ENCODE measurements at regions not wholly inside any gene's neighbourhood (a gene's known extent, or its start where the extent isn't known, plus 50 kb on each side); places are given as distances from the start of the nearest gene placed in this dataset.

DNA sequence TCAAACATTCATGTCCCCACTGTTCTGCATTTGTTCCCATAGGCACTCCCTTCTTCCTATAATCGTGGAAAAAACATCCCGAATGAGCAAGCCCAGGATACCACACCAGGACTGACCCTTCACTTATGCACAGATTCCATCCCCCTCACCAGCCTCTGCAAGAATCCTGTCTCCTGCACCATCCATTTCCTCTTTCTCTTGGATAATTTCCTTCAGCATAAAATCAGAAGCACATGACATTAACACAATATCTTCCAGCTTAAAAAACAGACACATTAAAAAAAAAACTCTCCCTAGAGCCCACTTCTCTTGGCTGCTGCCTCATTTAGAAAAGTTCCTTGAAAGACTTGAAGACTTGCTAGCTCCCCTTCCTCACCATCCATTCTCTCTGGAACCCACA lies 120.9 kb upstream of the CPSF6 start:
- H3K4me2 ChIP-seq (ENCODE audit: low read length) = no peak overlapping the region
- no peaks in the 10 kb centered on the region for H4K20me1 ChIP-seq (ENCODE audit: insufficient read depth, low read length)
- peak overlapping the region; percentile 26 for H2AFZ ChIP-seq (ENCODE audit: low read depth, low read length)
- FAIRE-seq (no peak), DNase-seq (ENCODE audit: low read depth) (no peak)
- Mint-ChIP-seq H3K27me3 (ENCODE audit: low read depth, unreplicated experiment) (peaks cover 9% of the 10 kb centered on the region), H3K9me3 (ENCODE audit: unreplicated experiment) (peaks cover under 1% of the 10 kb centered on the region), H3K4me1 (ENCODE audit: low read depth, unreplicated experiment) (no peaks in the 10 kb centered on the region), H3K36me3 (ENCODE audit: low read depth, unreplicated experiment) (no peaks in the 10 kb centered on the region), H3K4me3 (ENCODE audit: unreplicated experiment) (no peak overlapping the region), H3K27ac (ENCODE audit: unreplicated experiment) (no peak overlapping the region)
- no peaks in the 10 kb centered on the region for H3K27me3 ChIP-seq (ENCODE audit: insufficient read depth, low read length)
- no peak overlapping the region for H3K9ac ChIP-seq (ENCODE audit: low read length)
- H3K4me1 ChIP-seq (ENCODE audit: insufficient read depth, low read length) = no peaks in the 10 kb centered on the region
- H3K79me2 ChIP-seq (ENCODE audit: insufficient read depth, low read length) = no peaks in the 10 kb centered on the region
- H3K9me3 ChIP-seq (ENCODE audit: insufficient read depth, low read depth, low read length) = no peaks in the 10 kb centered on the region
- H3K4me3 ChIP-seq (ENCODE audit: insufficient read depth, low read depth, low read length) = no peak overlapping the region
- TF ChIP-seq EZH2 (IDR thresholded peaks at IDR 0.05; ENCODE audit: insufficient read depth, low read length) = no peak
- TF ChIP-seq, protein P1, sequence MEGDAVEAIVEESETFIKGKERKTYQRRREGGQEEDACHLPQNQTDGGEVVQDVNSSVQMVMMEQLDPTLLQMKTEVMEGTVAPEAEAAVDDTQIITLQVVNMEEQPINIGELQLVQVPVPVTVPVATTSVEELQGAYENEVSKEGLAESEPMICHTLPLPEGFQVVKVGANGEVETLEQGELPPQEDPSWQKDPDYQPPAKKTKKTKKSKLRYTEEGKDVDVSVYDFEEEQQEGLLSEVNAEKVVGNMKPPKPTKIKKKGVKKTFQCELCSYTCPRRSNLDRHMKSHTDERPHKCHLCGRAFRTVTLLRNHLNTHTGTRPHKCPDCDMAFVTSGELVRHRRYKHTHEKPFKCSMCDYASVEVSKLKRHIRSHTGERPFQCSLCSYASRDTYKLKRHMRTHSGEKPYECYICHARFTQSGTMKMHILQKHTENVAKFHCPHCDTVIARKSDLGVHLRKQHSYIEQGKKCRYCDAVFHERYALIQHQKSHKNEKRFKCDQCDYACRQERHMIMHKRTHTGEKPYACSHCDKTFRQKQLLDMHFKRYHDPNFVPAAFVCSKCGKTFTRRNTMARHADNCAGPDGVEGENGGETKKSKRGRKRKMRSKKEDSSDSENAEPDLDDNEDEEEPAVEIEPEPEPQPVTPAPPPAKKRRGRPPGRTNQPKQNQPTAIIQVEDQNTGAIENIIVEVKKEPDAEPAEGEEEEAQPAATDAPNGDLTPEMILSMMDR (IDR thresholded peaks at IDR 0.05; ENCODE audit: insufficient read depth, low read depth, low read length) = no peak
- H3K36me3 ChIP-seq (ENCODE audit: insufficient read depth, low read length) = no peaks in the 10 kb centered on the region
- no peak overlapping the region for H3K27ac ChIP-seq (ENCODE audit: low read depth, low read length)

DNA sequence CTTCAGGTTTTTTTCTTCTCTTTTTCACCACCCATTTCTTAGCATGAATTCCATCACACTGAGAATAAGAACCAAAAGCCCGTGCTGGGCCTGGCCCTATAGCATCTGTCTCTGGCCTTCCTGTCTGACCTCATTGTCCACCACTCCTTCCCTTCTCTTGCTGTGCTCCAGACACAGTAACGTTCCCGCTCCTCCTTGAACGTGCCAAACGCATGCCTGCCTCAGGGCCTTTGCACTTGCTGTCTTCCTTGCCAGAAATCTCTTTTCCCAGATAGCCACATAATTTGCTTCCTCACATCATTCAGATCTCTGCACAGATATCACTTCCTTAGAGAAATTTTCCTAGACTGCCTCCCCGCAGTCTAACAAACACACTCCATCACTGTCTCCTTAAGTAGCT lies 119.6 kb upstream of the CPSF6 start:
- H3K27ac Mint-ChIP-seq (ENCODE audit: unreplicated experiment) = no peak overlapping the region
- peaks cover 17% of the 10 kb centered on the region for H3K27me3 Mint-ChIP-seq (ENCODE audit: low read depth, unreplicated experiment)

DNA sequence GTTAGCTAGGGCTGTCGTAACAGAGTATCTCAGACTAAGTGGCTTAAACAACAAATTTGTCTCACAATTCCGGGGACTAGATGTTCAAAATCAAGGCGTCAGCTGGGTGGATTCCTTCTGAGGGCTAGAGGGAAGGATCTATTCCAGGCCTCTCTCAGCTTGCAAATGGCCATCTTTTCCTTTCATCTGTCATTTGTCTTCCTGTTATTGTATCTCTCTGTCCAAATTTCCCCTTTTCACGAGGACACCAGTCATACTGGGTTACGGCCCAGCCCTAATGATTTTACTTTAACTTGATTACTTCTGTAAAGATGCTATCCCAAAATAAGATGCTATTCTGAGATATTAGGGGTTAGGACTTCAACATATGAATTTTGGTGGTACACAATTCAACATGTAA lies 119.0 kb upstream of the CPSF6 start:
- Mint-ChIP-seq H3K36me3 (ENCODE audit: low read depth, unreplicated experiment) (no peaks in the 10 kb centered on the region), H3K27ac (ENCODE audit: unreplicated experiment) (no peak overlapping the region), H3K27me3 (ENCODE audit: low read depth, unreplicated experiment) (peaks cover 23% of the 10 kb centered on the region), H3K4me3 (ENCODE audit: unreplicated experiment) (no peak overlapping the region), H3K4me1 (ENCODE audit: low read depth, unreplicated experiment) (no peaks in the 10 kb centered on the region), H3K9me3 (ENCODE audit: unreplicated experiment) (no peaks in the 10 kb centered on the region)
- Histone ChIP-seq H3K4me3 (ENCODE audit: insufficient read depth, low read depth, low read length) (no peak overlapping the region), H2AFZ (ENCODE audit: low read depth, low read length) (no peak overlapping the region), H4K20me1 (ENCODE audit: insufficient read depth, low read length) (no peaks in the 10 kb centered on the region), H3K27me3 (ENCODE audit: insufficient read depth, low read length) (no peaks in the 10 kb centered on the region), H3K9me3 (ENCODE audit: insufficient read depth, low read depth, low read length) (no peaks in the 10 kb centered on the region), H3K36me3 (ENCODE audit: insufficient read depth, low read length) (no peaks in the 10 kb centered on the region), H3K27ac (ENCODE audit: low read depth, low read length) (no peak overlapping the region), H3K9ac (ENCODE audit: low read length) (no peak overlapping the region), H3K4me2 (ENCODE audit: low read length) (no peak overlapping the region), H3K4me1 (ENCODE audit: insufficient read depth, low read length) (no peaks in the 10 kb centered on the region), H3K79me2 (ENCODE audit: insufficient read depth, low read length) (no peaks in the 10 kb centered on the region)
- TF ChIP-seq, protein P1 (IDR thresholded peaks at IDR 0.05; ENCODE audit: insufficient read depth, low read depth, low read length) = no peak
- no peak for TF ChIP-seq EZH2 (IDR thresholded peaks at IDR 0.05; ENCODE audit: insufficient read depth, low read length)
- DNase-seq (ENCODE audit: low read depth) = no peak
- no peak for FAIRE-seq

More for the DNA sequence above, 119.6 kb upstream of the CPSF6 start:
- H2AFZ ChIP-seq (ENCODE audit: low read depth, low read length) = no peak overlapping the region
- Mint-ChIP-seq H3K4me3 (ENCODE audit: unreplicated experiment) (no peak overlapping the region), H3K4me1 (ENCODE audit: low read depth, unreplicated experiment) (no peaks in the 10 kb centered on the region), H3K36me3 (ENCODE audit: low read depth, unreplicated experiment) (no peaks in the 10 kb centered on the region), H3K9me3 (ENCODE audit: unreplicated experiment) (no peaks in the 10 kb centered on the region)
- DNase-seq (ENCODE audit: low read depth) (no peak), FAIRE-seq (no peak)
- TF ChIP-seq, protein P1 (IDR thresholded peaks at IDR 0.05; ENCODE audit: insufficient read depth, low read depth, low read length) = no peak
- TF ChIP-seq EZH2 (IDR thresholded peaks at IDR 0.05; ENCODE audit: insufficient read depth, low read length) = no peak
- H3K4me3 ChIP-seq (ENCODE audit: insufficient read depth, low read depth, low read length) = no peak overlapping the region
- H3K4me1 ChIP-seq (ENCODE audit: insufficient read depth, low read length) = no peaks in the 10 kb centered on the region
- H3K9ac ChIP-seq (ENCODE audit: low read length) = no peak overlapping the region
- H4K20me1 ChIP-seq (ENCODE audit: insufficient read depth, low read length) = no peaks in the 10 kb centered on the region
- H3K27ac ChIP-seq (ENCODE audit: low read depth, low read length) = no peak overlapping the region
- H3K4me2 ChIP-seq (ENCODE audit: low read length) = no peak overlapping the region
- no peaks in the 10 kb centered on the region for H3K79me2 ChIP-seq (ENCODE audit: insufficient read depth, low read length)
- H3K36me3 ChIP-seq (ENCODE audit: insufficient read depth, low read length) = no peaks in the 10 kb centered on the region
- H3K27me3 ChIP-seq (ENCODE audit: insufficient read depth, low read length) = no peaks in the 10 kb centered on the region
- no peaks in the 10 kb centered on the region for H3K9me3 ChIP-seq (ENCODE audit: insufficient read depth, low read depth, low read length)
